ENCODE measurements at regions not wholly inside any gene's neighbourhood (a gene's known extent, or its start where the extent isn't known, plus 50 kb on each side); places are given as distances from the start of the nearest gene placed in this dataset.

DNA sequence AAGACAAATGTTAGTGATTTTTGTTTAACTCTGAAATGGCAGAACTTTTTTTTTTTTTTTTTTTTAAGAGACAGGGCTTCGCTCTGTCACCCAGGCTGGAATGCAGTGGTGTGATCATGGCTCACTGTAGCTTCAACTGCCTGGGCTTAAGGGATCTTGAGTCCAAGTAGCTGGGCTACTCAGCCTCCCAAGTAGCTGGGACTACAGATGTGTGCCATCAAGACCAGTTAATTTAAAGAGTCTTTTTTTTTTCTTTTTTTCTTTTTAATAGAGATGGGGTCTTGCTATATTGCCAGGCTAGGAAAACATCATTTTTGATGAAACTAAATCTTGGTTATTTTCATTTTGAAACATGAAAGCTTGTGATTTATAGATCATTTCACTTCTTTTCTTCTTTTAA, 91.6 kb upstream of the PTCH1 start:
- TF ChIP-seq, protein P1, sequence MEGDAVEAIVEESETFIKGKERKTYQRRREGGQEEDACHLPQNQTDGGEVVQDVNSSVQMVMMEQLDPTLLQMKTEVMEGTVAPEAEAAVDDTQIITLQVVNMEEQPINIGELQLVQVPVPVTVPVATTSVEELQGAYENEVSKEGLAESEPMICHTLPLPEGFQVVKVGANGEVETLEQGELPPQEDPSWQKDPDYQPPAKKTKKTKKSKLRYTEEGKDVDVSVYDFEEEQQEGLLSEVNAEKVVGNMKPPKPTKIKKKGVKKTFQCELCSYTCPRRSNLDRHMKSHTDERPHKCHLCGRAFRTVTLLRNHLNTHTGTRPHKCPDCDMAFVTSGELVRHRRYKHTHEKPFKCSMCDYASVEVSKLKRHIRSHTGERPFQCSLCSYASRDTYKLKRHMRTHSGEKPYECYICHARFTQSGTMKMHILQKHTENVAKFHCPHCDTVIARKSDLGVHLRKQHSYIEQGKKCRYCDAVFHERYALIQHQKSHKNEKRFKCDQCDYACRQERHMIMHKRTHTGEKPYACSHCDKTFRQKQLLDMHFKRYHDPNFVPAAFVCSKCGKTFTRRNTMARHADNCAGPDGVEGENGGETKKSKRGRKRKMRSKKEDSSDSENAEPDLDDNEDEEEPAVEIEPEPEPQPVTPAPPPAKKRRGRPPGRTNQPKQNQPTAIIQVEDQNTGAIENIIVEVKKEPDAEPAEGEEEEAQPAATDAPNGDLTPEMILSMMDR (IDR thresholded peaks at IDR 0.05), result no peak
- no peak for TF ChIP-seq POLR2A (IDR thresholded peaks at IDR 0.05)
